WTC11 (cell line): ENCODE measurements at regions not wholly inside any gene's neighbourhood (a gene's known extent, or its start where the extent isn't known, plus 50 kb on each side); places are given as distances from the start of the nearest gene placed in this dataset.

Experiments
- ATAC-seq: fragments of 200-7000 bp; cut with Tn5 transposase; 2 replicates; pipeline ENCODE4 v1.10.0; 2021; ENCODE audit warnings: mild to moderate bottlenecking, moderate library complexity
- CTCF ChIA-PET: fragments of 300-600 bp; sonication (Branson Sonifier 250); formaldehyde crosslinking; loops from one replicate; lab custom pipeline; 2021; ENCODE audit warnings: antibody characterized with exemption; lab: Charles Lee
- POLR2A ChIA-PET: fragments of 350-600 bp; sonication (Branson Sonifier 250); formaldehyde crosslinking; loops from one replicate; lab custom pipeline; 2021; ENCODE audit warnings: antibody characterized with exemption; lab: Charles Lee
- DNase-seq: peaks from one replicate; pipeline ENCODE4 v3.0.0; 2021; ENCODE audit warnings: low spot score
- H3K27ac Mint-ChIP-seq: 2 replicates; pipeline ENCODE4 v1.8.0; 2021; ENCODE audit warnings: mixed read lengths
- H3K27me3 Mint-ChIP-seq: 2 replicates; pipeline ENCODE4 v1.8.0; 2021; ENCODE audit warnings: low read depth, mild to moderate bottlenecking, moderate library complexity, mixed read lengths
- H3K36me3 Mint-ChIP-seq: 2 replicates; pipeline ENCODE4 v1.8.0; 2021; ENCODE audit warnings: mixed read lengths
- H3K4me1 Mint-ChIP-seq: 2 replicates; pipeline ENCODE4 v1.8.0; 2022; ENCODE audit warnings: mixed read lengths
- H3K4me3 Mint-ChIP-seq: 2 replicates; pipeline ENCODE4 v1.8.0; 2021; ENCODE audit warnings: mild to moderate bottlenecking, moderate library complexity, mixed read lengths
- H3K9me3 Mint-ChIP-seq: 2 replicates; pipeline ENCODE4 v1.8.0; 2021; ENCODE audit warnings: mixed read lengths
- CREM ChIP-seq: sonication (generic); formaldehyde crosslinking; IDR thresholded peaks from 2 replicates; pipeline ENCODE4 v1.8.1; 2022; ENCODE audit warnings: mild to moderate bottlenecking, missing genetic modification reagents, moderate library complexity
- ZNF121 ChIP-seq: sonication (generic); formaldehyde crosslinking; IDR thresholded peaks from 2 replicates; pipeline ENCODE4 v1.8.0; 2023; ENCODE audit warnings: missing genetic modification reagents
- ZNF219 ChIP-seq: sonication (generic); formaldehyde crosslinking; IDR thresholded peaks from 2 replicates; pipeline ENCODE4 v1.8.0; 2023; ENCODE audit warnings: missing genetic modification reagents, mild to moderate bottlenecking, borderline replicate concordance
- TF ChIP-seq, protein P1 (sequence below): sonication (generic); formaldehyde crosslinking; IDR thresholded peaks from 2 replicates; pipeline ENCODE4 v1.8.1; 2023; ENCODE audit warnings: mild to moderate bottlenecking, missing genetic modification reagents, borderline replicate concordance
- TF ChIP-seq, protein P2 (sequence below): sonication (generic); formaldehyde crosslinking; IDR thresholded peaks from 2 replicates; pipeline ENCODE4 v1.8.1; 2022; ENCODE audit warnings: missing genetic modification reagents, borderline replicate concordance
- TF ChIP-seq, protein P3 (sequence below): sonication (generic); formaldehyde crosslinking; IDR thresholded peaks from 2 replicates; pipeline ENCODE4 v1.8.0; 2022; ENCODE audit warnings: mild to moderate bottlenecking, missing genetic modification reagents
- TF ChIP-seq, protein P4 (sequence below): fragments of 250-450 bp; sonication (Bioruptor Pico); IDR thresholded peaks from 2 replicates; pipeline ENCODE4 v1.9.0; 2021; ENCODE audit warnings: mild to moderate bottlenecking
- TF ChIP-seq, protein P5 (sequence below): fragments of 250-450 bp; sonication (Bioruptor Pico); IDR thresholded peaks from 2 replicates; pipeline ENCODE4 v1.8.0; 2021; ENCODE audit warnings: mild to moderate bottlenecking
- TF ChIP-seq, protein P6 (sequence below): sonication (generic); formaldehyde crosslinking; IDR thresholded peaks from 2 replicates; pipeline ENCODE4 v1.8.0; 2022; ENCODE audit warnings: mild to moderate bottlenecking, missing genetic modification reagents
- TF ChIP-seq, protein P7 (sequence below): fragments of 250-450 bp; sonication (Bioruptor Pico); conservative IDR thresholded peaks from 2 replicates; pipeline ENCODE4 v1.9.0; 2021; ENCODE audit warnings: mild to moderate bottlenecking
- TF ChIP-seq, protein P8 (sequence below): sonication (generic); formaldehyde crosslinking; conservative IDR thresholded peaks from 2 replicates; pipeline ENCODE4 v1.8.1; 2023; ENCODE audit warnings: mild to moderate bottlenecking, low read depth, missing genetic modification reagents, moderate library complexity
- TF ChIP-seq, protein P9 (sequence below): sonication (generic); formaldehyde crosslinking; IDR thresholded peaks from 2 replicates; pipeline ENCODE4 v1.8.1; 2023; ENCODE audit warnings: mild to moderate bottlenecking, missing genetic modification reagents, moderate library complexity
- TF ChIP-seq, protein P10 (sequence below): fragments of 250-450 bp; sonication (Bioruptor Pico); IDR thresholded peaks from 2 replicates; pipeline ENCODE4 v2.1.2; 2022; ENCODE audit warnings: mild to moderate bottlenecking, moderate library complexity

DNA sequence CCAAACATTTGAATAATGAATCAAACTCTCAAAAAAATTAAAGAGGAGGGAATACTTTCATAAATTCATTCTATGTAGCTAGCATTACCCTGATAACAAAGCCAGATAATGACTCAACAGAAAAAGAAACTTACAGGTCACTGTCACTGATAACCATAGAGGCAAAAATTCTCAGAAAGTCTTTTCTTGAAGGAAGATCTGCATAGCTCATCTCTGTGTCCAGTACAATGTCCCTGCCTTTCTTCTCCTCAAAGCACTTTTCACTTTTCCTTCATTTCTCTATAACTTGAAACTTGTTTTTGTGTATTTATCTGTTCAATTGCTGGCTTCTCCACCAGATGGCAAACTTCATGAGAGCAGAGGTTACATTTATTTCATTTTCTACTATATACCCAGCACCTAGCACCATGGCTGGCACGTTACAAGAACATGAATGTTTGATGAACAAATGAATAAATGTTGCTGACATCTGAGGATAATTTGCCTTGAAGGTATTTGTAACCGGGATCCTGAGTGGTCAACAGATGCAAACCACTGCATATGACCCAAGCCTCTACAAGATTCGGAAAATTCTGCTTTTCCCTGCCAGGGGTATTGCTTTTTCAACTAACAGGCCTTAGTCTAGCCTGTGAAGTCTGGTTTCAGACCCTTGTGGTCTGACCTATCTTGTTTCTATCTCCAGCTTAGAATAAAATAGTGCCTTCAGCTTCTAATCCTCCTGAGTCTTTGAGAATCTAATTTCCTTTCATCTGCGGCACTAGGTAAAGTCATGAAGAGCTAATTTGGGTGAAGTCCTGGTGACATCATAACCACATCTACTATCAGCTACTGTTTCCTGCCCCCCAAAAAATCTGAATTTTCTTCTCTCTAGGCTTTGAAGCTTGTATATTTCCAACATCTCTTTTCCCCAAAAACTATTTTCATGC is 52.5 kb upstream of the ANTXR2 start:
- no peak overlapping the region for H3K27ac Mint-ChIP-seq
- no peaks in the 10 kb centered on the region for H3K36me3 Mint-ChIP-seq
- POLR2A ChIA-PET: no interaction called here
- no peaks in the 10 kb centered on the region for H3K27me3 Mint-ChIP-seq
- no peak overlapping the region for H3K4me3 Mint-ChIP-seq
- H3K9me3 Mint-ChIP-seq: no peaks in the 10 kb centered on the region
- peak; percentile 41; the same call in 1 of the 2 replicates for ATAC-seq
- H3K4me1 Mint-ChIP-seq: peaks cover 12% of the 10 kb centered on the region
- CTCF ChIA-PET: interaction anchor here (0.6 to 1.6 kb wide), 5 partner anchors 8 to 198 kb away, joined by 3 to 5 read pairs (median 4); no protein-coding TSS in a partner anchor
- DNase-seq: no peak
- TF ChIP-seq ZNF219 (CRISPR knock-in tag): no peak
- TF ChIP-seq, protein P1, sequence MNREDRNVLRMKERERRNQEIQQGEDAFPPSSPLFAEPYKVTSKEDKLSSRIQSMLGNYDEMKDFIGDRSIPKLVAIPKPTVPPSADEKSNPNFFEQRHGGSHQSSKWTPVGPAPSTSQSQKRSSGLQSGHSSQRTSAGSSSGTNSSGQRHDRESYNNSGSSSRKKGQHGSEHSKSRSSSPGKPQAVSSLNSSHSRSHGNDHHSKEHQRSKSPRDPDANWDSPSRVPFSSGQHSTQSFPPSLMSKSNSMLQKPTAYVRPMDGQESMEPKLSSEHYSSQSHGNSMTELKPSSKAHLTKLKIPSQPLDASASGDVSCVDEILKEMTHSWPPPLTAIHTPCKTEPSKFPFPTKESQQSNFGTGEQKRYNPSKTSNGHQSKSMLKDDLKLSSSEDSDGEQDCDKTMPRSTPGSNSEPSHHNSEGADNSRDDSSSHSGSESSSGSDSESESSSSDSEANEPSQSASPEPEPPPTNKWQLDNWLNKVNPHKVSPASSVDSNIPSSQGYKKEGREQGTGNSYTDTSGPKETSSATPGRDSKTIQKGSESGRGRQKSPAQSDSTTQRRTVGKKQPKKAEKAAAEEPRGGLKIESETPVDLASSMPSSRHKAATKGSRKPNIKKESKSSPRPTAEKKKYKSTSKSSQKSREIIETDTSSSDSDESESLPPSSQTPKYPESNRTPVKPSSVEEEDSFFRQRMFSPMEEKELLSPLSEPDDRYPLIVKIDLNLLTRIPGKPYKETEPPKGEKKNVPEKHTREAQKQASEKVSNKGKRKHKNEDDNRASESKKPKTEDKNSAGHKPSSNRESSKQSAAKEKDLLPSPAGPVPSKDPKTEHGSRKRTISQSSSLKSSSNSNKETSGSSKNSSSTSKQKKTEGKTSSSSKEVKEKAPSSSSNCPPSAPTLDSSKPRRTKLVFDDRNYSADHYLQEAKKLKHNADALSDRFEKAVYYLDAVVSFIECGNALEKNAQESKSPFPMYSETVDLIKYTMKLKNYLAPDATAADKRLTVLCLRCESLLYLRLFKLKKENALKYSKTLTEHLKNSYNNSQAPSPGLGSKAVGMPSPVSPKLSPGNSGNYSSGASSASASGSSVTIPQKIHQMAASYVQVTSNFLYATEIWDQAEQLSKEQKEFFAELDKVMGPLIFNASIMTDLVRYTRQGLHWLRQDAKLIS (CRISPR knock-in tag): no peak
- TF ChIP-seq, protein P2, sequence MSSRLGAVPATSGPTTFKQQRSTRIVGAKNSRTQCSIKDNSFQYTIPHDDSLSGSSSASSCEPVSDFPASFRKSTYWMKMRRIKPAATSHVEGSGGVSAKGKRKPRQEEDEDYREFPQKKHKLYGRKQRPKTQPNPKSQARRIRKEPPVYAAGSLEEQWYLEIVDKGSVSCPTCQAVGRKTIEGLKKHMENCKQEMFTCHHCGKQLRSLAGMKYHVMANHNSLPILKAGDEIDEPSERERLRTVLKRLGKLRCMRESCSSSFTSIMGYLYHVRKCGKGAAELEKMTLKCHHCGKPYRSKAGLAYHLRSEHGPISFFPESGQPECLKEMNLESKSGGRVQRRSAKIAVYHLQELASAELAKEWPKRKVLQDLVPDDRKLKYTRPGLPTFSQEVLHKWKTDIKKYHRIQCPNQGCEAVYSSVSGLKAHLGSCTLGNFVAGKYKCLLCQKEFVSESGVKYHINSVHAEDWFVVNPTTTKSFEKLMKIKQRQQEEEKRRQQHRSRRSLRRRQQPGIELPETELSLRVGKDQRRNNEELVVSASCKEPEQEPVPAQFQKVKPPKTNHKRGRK (CRISPR knock-in tag): no peak
- TF ChIP-seq, protein P3, sequence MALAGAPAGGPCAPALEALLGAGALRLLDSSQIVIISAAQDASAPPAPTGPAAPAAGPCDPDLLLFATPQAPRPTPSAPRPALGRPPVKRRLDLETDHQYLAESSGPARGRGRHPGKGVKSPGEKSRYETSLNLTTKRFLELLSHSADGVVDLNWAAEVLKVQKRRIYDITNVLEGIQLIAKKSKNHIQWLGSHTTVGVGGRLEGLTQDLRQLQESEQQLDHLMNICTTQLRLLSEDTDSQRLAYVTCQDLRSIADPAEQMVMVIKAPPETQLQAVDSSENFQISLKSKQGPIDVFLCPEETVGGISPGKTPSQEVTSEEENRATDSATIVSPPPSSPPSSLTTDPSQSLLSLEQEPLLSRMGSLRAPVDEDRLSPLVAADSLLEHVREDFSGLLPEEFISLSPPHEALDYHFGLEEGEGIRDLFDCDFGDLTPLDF: no peak
- no peak for TF ChIP-seq ZNF121 (CRISPR knock-in tag)
- no peak for TF ChIP-seq CREM (CRISPR knock-in tag)
- TF ChIP-seq, protein P4, sequence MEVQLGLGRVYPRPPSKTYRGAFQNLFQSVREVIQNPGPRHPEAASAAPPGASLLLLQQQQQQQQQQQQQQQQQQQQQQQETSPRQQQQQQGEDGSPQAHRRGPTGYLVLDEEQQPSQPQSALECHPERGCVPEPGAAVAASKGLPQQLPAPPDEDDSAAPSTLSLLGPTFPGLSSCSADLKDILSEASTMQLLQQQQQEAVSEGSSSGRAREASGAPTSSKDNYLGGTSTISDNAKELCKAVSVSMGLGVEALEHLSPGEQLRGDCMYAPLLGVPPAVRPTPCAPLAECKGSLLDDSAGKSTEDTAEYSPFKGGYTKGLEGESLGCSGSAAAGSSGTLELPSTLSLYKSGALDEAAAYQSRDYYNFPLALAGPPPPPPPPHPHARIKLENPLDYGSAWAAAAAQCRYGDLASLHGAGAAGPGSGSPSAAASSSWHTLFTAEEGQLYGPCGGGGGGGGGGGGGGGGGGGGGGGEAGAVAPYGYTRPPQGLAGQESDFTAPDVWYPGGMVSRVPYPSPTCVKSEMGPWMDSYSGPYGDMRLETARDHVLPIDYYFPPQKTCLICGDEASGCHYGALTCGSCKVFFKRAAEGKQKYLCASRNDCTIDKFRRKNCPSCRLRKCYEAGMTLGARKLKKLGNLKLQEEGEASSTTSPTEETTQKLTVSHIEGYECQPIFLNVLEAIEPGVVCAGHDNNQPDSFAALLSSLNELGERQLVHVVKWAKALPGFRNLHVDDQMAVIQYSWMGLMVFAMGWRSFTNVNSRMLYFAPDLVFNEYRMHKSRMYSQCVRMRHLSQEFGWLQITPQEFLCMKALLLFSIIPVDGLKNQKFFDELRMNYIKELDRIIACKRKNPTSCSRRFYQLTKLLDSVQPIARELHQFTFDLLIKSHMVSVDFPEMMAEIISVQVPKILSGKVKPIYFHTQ (CRISPR knock-in tag): no peak
- TF ChIP-seq, protein P5, sequence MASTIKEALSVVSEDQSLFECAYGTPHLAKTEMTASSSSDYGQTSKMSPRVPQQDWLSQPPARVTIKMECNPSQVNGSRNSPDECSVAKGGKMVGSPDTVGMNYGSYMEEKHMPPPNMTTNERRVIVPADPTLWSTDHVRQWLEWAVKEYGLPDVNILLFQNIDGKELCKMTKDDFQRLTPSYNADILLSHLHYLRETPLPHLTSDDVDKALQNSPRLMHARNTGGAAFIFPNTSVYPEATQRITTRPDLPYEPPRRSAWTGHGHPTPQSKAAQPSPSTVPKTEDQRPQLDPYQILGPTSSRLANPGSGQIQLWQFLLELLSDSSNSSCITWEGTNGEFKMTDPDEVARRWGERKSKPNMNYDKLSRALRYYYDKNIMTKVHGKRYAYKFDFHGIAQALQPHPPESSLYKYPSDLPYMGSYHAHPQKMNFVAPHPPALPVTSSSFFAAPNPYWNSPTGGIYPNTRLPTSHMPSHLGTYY: no peak
- TF ChIP-seq, protein P6, sequence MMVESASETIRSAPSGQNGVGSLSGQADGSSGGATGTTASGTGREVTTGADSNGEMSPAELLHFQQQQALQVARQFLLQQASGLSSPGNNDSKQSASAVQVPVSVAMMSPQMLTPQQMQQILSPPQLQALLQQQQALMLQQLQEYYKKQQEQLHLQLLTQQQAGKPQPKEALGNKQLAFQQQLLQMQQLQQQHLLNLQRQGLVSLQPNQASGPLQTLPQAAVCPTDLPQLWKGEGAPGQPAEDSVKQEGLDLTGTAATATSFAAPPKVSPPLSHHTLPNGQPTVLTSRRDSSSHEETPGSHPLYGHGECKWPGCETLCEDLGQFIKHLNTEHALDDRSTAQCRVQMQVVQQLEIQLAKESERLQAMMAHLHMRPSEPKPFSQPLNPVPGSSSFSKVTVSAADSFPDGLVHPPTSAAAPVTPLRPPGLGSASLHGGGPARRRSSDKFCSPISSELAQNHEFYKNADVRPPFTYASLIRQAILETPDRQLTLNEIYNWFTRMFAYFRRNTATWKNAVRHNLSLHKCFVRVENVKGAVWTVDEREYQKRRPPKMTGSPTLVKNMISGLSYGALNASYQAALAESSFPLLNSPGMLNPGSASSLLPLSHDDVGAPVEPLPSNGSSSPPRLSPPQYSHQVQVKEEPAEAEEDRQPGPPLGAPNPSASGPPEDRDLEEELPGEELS (CRISPR knock-in tag): no peak
- TF ChIP-seq, protein P7, sequence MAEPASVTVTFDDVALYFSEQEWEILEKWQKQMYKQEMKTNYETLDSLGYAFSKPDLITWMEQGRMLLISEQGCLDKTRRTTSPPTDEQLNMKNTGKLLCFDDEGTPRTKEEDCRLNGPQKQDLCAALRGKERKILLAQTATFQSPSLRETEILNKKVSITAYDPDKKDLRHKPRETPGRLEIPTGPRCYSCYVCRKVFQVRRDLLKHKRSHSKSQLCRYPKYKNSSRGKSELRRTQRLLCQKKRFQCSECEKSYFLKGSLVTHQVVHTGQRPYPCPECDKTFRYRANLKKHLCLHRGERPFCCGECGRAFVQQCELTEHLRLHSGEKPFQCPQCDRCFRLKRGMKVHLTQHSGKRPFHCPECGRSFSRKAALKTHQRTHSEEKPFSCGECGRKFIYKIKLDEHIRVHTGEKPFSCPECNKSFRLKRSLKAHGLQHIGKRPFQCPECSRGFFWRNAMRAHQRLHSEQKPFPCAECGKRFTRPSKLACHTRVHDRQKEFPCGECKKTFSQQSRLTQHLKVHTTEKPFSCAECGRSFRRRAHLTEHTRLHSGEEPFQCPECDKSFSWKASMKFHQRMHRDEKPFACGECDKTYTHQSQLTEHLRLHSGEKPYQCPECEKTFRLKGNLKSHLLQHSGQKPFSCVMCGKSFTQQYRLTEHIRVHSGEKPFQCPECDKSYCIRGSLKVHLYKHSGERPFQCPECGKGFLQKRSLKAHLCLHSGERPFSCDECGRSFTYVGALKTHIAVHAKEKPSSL (CRISPR knock-in tag): no peak
- TF ChIP-seq, protein P8, sequence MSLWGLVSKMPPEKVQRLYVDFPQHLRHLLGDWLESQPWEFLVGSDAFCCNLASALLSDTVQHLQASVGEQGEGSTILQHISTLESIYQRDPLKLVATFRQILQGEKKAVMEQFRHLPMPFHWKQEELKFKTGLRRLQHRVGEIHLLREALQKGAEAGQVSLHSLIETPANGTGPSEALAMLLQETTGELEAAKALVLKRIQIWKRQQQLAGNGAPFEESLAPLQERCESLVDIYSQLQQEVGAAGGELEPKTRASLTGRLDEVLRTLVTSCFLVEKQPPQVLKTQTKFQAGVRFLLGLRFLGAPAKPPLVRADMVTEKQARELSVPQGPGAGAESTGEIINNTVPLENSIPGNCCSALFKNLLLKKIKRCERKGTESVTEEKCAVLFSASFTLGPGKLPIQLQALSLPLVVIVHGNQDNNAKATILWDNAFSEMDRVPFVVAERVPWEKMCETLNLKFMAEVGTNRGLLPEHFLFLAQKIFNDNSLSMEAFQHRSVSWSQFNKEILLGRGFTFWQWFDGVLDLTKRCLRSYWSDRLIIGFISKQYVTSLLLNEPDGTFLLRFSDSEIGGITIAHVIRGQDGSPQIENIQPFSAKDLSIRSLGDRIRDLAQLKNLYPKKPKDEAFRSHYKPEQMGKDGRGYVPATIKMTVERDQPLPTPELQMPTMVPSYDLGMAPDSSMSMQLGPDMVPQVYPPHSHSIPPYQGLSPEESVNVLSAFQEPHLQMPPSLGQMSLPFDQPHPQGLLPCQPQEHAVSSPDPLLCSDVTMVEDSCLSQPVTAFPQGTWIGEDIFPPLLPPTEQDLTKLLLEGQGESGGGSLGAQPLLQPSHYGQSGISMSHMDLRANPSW: no peak
- TF ChIP-seq, protein P9, sequence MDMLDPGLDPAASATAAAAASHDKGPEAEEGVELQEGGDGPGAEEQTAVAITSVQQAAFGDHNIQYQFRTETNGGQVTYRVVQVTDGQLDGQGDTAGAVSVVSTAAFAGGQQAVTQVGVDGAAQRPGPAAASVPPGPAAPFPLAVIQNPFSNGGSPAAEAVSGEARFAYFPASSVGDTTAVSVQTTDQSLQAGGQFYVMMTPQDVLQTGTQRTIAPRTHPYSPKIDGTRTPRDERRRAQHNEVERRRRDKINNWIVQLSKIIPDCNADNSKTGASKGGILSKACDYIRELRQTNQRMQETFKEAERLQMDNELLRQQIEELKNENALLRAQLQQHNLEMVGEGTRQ (CRISPR knock-in tag): no peak
- TF ChIP-seq, protein P10, sequence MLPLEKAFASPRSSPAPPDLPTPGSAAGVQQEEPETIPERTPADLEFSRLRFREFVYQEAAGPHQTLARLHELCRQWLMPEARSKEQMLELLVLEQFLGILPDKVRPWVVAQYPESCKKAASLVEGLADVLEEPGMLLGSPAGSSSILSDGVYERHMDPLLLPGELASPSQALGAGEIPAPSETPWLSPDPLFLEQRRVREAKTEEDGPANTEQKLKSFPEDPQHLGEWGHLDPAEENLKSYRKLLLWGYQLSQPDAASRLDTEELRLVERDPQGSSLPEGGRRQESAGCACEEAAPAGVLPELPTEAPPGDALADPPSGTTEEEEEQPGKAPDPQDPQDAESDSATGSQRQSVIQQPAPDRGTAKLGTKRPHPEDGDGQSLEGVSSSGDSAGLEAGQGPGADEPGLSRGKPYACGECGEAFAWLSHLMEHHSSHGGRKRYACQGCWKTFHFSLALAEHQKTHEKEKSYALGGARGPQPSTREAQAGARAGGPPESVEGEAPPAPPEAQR (CRISPR knock-in tag): no peak
